HG03095 (cell line): ENCODE measurements at regions not wholly inside any gene's neighbourhood (a gene's known extent, or its start where the extent isn't known, plus 50 kb on each side); places are given as distances from the start of the nearest gene placed in this dataset.

Source experiments
- ATAC-seq: cut with Tn5 transposase; IDR thresholded peaks from one replicate; pipeline ENCODE4 v1.9.1; 2021; ENCODE audit warnings: moderate library complexity; ENCODE audit not compliant: unreplicated experiment

DNA sequence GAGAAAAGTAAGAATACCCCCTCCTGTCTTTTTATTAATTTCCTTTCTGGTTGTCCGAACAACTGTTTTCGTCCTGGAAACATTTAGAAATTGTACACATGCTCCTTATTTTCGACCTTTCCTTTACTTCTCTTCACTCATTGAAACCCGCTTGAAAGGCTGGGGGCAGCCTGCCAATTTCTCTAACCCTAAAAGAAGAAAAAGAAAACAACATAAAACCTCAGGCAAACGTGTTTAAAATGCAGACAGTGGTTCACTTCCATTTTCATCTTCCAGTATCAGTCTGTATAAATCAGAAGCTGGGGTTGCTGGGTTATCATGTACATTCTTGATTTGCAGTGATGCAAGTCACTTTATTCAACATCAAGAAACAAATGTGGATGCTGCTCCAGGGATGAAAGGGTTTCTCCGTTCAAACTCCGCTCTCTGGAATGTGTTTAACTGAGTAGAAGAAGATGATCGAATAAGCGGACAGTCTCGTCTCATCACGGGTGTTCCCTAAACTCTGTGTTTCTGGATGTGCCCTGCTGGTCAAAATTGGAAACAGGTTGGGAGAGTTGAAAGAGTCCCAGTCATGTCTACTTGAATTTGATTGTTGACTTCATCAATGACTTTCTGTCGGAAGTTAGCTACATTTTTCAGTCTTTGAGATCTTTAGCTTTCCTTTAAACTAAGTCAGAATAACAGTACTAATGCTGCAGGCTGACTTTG is 1042.2 kb downstream of the BCL11B start:
- ATAC-seq, result no peak

GRCh38 chr14:98230411-98230810 is 1041.6 kb downstream of the BCL11B start:
- ATAC-seq, result no peak

- ATAC-seq, result no peak
Measured at GRCh38 chr14:98231210-98231609, 1040.8 kb downstream of the BCL11B start.

DNA sequence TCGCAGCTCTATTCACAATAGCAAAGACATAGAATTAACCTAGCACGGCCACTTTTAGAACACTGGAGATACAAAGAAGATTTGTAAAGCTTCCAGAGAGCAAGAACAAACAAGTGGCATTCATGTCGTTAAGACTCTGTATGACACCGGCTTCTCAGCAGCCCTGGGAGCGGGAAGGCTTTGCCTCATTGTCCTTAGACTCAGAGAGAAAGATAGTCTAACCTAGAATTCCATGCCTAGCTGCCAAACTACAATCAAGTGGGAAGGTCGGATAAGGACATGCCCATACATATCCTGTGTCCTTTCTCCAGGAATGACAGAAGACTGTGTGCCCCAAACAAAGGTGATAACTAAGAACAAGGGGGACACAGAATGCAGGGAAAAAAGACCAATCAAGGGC is 1038.3 kb downstream of the BCL11B start:
- no peak for ATAC-seq

GRCh38 chr14:98234208-98234607 is 1037.8 kb downstream of the BCL11B start:
- no peak for ATAC-seq

GRCh38 chr14:98236314-98236713 is 1035.7 kb downstream of the BCL11B start:
- no peak for ATAC-seq

GRCh38 chr14:98237939-98238338 is 1034.1 kb downstream of the BCL11B start:
- ATAC-seq, result no peak

DNA sequence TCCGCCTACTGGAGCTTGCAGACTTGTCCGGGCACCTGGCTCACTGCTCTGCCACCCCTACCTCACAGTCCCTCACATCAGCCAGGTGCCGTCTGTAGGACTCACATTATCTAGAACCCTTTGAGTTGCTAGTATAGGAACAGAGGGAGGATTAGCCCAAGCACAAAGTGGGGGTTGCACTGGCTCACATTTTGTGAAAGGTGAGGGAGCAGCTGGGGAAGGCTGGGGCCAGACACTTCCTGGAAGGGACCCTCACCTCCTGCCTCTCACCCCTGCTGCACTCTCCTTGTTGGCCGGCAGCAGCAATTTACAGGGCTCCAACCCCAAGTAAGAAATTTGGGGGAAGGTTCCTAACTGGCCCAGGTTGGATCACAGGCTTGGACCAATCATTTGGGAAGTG is 1031.6 kb downstream of the BCL11B start:
- ATAC-seq, result no peak

DNA sequence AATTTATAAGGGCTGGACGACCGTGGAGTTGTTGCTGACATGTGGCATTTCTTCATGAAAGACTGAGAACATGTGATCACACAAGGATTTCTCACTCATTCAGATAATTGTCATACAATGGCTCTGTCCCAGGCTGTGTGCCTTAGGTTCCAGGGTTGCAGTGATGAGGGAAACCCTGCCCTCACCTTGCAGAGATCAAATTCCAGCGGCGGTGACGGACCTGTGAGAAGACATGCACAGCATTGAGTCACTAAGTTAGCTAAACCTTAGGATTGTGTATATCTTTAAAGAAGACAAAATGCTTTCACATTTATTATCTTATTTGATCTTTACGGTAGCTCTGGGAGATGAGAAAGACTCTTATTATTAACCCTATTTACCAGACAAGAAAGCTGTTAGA is 1029.1 kb downstream of the BCL11B start:
- ATAC-seq, result no peak

DNA sequence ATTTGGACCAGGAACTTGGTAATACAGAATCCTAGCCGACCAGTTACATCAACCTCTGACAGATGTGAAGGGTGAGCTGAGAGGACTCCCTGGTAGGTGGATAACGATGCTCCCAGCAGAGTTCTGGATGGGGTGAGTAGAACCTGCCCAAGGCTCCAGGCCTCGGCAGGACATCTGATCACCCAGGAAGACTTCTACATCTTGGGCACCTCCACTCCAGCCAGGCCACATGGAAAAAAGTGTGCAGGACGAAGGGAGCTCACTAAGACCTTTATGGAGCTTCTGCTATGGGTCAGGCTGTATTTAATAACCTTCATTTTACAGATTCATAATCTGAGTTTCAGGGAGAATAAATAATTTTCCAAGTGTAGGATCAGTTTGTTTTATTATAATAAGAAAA is 1028.7 kb downstream of the BCL11B start:
- ATAC-seq, result no peak

DNA sequence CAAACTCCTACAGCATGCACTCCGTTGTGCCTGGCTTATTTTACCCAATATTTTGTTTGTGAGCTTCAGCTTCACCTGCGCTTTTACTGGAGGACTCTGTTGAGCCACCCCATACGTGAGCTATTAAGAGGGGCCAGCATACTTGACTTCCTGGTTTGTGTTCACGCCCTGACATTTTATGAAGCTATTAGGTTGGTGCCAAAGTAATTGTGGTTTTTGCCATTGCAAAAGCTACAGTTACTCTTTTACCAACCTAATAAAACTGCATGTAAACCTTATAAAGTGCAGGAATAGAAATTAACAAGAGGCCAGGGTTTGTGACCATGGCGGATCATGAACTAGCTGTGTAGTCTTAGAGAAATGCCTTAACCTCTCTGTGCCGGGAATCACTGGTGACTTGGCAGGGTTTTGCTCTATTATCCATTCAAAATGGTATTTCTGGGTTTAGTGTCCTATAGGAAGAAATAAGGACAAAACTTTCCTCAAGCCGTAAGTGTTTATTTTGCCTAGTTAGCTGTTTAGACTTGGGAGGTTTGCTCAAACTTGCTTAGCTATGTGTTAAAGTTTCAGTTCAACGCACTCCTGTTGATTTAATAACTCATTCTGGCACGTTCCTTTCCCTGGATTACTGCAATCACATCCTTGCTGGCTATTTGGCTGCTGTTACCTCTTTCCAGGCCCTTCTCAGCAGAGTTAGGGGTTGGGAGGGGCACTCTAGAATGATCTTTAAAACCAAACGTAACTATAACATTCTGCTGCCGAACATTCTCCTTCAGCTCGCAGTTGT is 1027.6 kb downstream of the BCL11B start:
- no peak for ATAC-seq

DNA sequence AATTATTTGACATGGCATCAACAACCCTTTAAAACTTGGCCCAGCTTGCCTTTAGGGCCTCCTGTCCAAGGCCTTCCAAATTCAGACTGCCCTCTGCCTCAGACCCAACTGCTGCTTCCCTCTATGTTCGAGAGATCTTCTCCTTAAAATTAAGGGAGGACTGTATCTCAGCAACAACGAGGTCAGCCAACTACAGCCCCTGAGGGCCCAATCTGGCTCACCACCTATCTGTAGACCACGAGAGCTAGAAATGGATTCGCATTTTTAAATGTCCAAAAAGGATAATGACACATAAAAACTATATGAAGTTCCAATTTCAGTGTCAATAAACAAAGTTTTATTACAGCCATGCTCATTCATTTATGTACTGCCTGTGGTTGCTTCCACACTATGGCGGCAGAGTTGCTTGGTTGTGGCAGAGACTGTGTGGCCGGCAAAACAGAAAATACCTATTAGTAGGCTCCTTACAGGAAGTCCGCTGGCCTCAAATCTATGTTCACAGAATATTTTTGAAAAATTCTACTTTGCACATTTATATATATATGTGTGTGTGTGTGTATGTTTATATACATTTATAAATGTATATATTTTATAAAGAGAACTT is 1026.9 kb downstream of the BCL11B start:
- ATAC-seq, result no peak

DNA sequence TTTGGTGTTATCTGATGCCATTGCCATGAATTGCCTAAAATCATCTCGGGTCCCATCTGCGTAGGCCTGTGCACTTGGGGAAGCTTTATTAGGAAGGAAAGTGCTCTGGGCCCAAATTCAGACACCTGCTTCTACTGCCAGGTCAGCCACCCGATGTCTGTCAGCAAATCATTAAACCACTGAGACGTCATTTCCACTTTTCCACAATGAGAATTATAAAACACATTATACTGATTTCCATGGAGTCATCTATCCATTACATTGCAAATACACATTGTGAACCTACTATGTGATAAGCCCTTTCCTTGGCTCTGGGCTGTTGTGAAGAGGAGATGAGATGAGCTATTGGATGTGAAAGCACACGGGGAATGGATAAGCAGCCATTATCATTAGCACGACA is 1022.9 kb downstream of the BCL11B start:
- no peak for ATAC-seq

DNA sequence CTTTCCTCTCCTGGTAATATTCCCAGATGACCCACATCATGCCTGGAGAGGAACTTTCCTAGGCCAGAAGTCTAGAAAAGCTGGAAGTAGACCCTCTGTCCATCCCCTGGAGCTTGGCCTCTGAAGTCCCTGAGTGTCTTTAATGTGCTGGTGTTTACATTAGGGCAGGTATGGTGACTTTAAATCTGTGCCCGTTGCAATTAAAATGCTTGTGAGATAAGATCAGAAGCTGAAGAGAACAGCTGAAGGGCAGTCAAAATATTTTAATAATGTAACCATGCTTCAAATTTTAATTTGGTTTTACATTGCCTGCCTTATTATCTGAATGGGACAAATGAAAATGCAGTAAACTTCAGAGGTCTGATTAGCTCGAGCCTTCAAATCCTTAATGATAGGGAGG is 1022.5 kb downstream of the BCL11B start:
- ATAC-seq, result no peak

GRCh38 chr14:98252820-98253219 is 1019.2 kb downstream of the BCL11B start:
- no peak for ATAC-seq

- no peak for ATAC-seq
Measured at GRCh38 chr14:98259881-98260280, 1012.1 kb downstream of the BCL11B start.

- no peak for ATAC-seq
Measured at GRCh38 chr14:98262566-98262965, 1009.4 kb downstream of the BCL11B start.

GRCh38 chr14:98269533-98269932 is 1002.5 kb downstream of the BCL11B start:
- no peak for ATAC-seq

DNA sequence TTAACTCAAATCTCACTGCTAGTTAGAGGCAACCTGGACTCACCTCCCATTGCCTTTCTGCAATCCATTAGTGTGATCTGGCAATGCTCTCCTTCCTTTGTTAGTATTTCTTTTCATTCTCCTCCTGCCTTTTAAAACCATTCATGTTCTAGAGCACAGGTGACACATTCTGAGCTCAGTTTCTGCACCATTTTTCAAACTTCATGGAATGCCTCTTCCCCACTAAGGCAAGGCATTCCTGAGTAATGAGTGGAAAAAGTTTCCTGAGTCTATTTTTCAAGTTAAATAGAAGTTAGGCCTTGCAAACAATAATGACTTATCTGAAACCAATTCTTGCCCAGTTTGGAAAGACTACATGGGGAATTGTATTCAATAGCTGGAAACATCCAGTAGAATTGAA is 1001.8 kb downstream of the BCL11B start:
- ATAC-seq, result no peak

- no peak for ATAC-seq
Measured at GRCh38 chr14:98274596-98274995, 997.4 kb downstream of the BCL11B start.

DNA sequence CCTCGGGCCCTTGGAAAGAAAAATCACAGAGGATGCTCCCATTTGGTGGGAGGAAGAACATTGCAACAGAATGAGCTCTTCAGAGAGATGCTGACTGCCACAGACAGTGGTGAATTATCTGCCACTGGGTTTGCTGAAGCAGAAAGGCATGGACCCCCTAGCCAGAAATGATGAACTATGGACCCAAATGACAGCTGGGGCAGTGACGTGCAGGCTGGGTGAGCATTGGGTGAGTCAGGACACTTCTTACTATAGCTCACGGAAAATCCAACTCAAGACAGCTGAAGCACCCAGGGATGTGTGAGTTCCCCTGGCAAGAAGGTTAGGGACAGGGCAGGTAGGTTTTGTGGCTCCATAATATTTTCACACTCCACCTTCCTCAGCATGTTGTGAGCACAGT is 993.2 kb downstream of the BCL11B start:
- no peak for ATAC-seq

GRCh38 chr14:98280436-98280835 is 991.6 kb downstream of the BCL11B start:
- ATAC-seq, result no peak
